Stomach (tissue), 8 donors: ENCODE measurements at regions not wholly inside any gene's neighbourhood (a gene's known extent, or its start where the extent isn't known, plus 50 kb on each side); places are given as distances from the start of the nearest gene placed in this dataset.

Experiments
- DNase-seq, 2 donors: peaks; one replicate each; pipeline versions ENCODE4 v3.0.0 to v3.0.0-alpha.2; 2013 to 2019
- H3K27ac ChIP-seq, 5 donors: fragments of 200-600 bp in 4 of 5; sonication (generic) in 4 of 5; one replicate each; pipeline ENCODE4 v1.5.1; 2013 to 2019; ENCODE audit warnings: mild to moderate bottlenecking in 1 of 5, moderate library complexity in 1 of 5
- H3K27me3 ChIP-seq, 3 donors: fragments of 200-600 bp; sonication (generic); one replicate each; pipeline ENCODE4 v1.5.1; 2017 to 2019; ENCODE audit warnings: mixed run types in 1 of 3
- H3K36me3 ChIP-seq, 4 donors: fragments of 200-600 bp; sonication (generic); 1 replicate in 3 of 4; 2 replicates in 1 of 4; pipeline ENCODE4 v1.5.1; 2016 to 2019
- H3K4me1 ChIP-seq, 4 donors: fragments of 200-600 bp; sonication (generic); one replicate each; pipeline ENCODE4 v1.5.1; 2016 to 2019
- H3K4me3 ChIP-seq, 4 donors: fragments of 200-600 bp; sonication (generic) in 3 of 4; one replicate each; pipeline ENCODE4 v1.5.1; 2016 to 2019; ENCODE audit warnings: mild to moderate bottlenecking in 1 of 4
- H3K9me3 ChIP-seq, 4 donors: fragments of 200-600 bp; sonication (generic); one replicate each; pipeline ENCODE4 v1.5.1; 2016 to 2019
- CTCF ChIP-seq, 7 experiments: fragments of 450-650 bp in 4 of 7; fragments of 200-600 bp in 3 of 7; sonication (generic) in 3 of 7; IDR thresholded peaks; one replicate each; pipeline ENCODE4 v1.5.1; 2016 to 2019; ENCODE audit warnings: antibody characterized with exemption in 7 of 7, control low read depth in 2 of 7, mild to moderate bottlenecking in 1 of 7
- EP300 ChIP-seq: sonication (generic); formaldehyde crosslinking; IDR thresholded peaks from one replicate; pipeline ENCODE4 v1.6.1; 2017; ENCODE audit warnings: antibody characterized with exemption
- POLR2A ChIP-seq, 4 donors: fragments of 450-650 bp; IDR thresholded peaks; one replicate each; pipeline ENCODE4 v1.6.1; 2016; ENCODE audit warnings: antibody characterized with exemption in 4 of 4, control low read depth in 2 of 4, mild to moderate bottlenecking in 1 of 4, moderate library complexity in 1 of 4
- POLR2AphosphoS5 ChIP-seq, 3 donors: sonication (generic); formaldehyde crosslinking; IDR thresholded peaks; one replicate each; pipeline ENCODE4 v1.6.1; 2016; ENCODE audit warnings: antibody characterized with exemption in 3 of 3
- WGBS, 5 donors: extraction: QIAGEN DNeasy Blood & Tissue Kit in 3 of 5; methylation state at CpG; one replicate each; pipeline versions ENCODE4 v1.1.5 to v1.1.7; 2013 to 2018; 5-methylcytosine and 5-hydroxymethylcytosine counted together
- intact Hi-C: fragments of 100-400 bp; cut with DNase I; formaldehyde crosslinking; loops from one replicate; pipeline ENCODE4 v1.15.1; 2023; ENCODE audit warnings: low total_unique reads
- donor health status: healthy with polysubstance abuse.
- donor health status: Bipolar disorder and iron deficiency.
- donor health status: healthy.

GRCh38 chr11:91947215-91947820 is 277.3 kb upstream of the FAT3 start:
- H3K27ac ChIP-seq = peak overlapping the region in 1 of 5 donors; percentile 37
- H3K36me3 ChIP-seq = no peaks in the 10 kb centered on the region
- no peak for TF ChIP-seq CTCF (IDR thresholded peaks at IDR 0.05)
- peak in 1 of 3 donors; percentile 6 for TF ChIP-seq POLR2AphosphoS5 (IDR thresholded peaks at IDR 0.05)
- no peak for TF ChIP-seq POLR2A (IDR thresholded peaks at IDR 0.05)
- no peak for TF ChIP-seq EP300
- DNase-seq = peak in 1 of 2 donors; percentile 55
- H3K27me3 ChIP-seq = no peaks in the 10 kb centered on the region
- H3K4me3 ChIP-seq = no peak overlapping the region
- intact Hi-C loops = no loop called here
- H3K4me1 ChIP-seq = peaks cover 3 to 24% (median 14%) of the 10 kb centered on the region in 4 donors
- no peaks in the 10 kb centered on the region for H3K9me3 ChIP-seq
- 12 to 28% (median 21%) methylated on average over 2 of the region's 2 CpGs for WGBS, 5 donors

GRCh38 chr11:91946397-91946951 is 278.1 kb upstream of the FAT3 start:
- TF ChIP-seq EP300 (no peak), CTCF (IDR thresholded peaks at IDR 0.05) (no peak), POLR2A (IDR thresholded peaks at IDR 0.05) (no peak), POLR2AphosphoS5 (IDR thresholded peaks at IDR 0.05) (no peak)

GRCh38 chr11:91935120-91935519 is 289.5 kb upstream of the FAT3 start:
- no peaks in the 10 kb centered on the region for H3K9me3 ChIP-seq
- H3K27me3 ChIP-seq = no peaks in the 10 kb centered on the region
- no peaks in the 10 kb centered on the region for H3K36me3 ChIP-seq
- no peak overlapping the region for H3K27ac ChIP-seq
- peaks cover 4 to 11% (median 8%) of the 10 kb centered on the region in 4 donors for H3K4me1 ChIP-seq
- 72 to 95% (median 90%) methylated on average over 3 of the region's 3 CpGs for WGBS, 5 donors
- intact Hi-C loops = no loop called here
- DNase-seq = no peak
- no peak overlapping the region for H3K4me3 ChIP-seq
- no peak for TF ChIP-seq CTCF (IDR thresholded peaks at IDR 0.05)

More at GRCh38 chr11:91946397-91946951, 278.1 kb upstream of the FAT3 start:
- H3K4me1 ChIP-seq = peaks cover 3 to 24% (median 14%) of the 10 kb centered on the region in 4 donors
- no peaks in the 10 kb centered on the region for H3K9me3 ChIP-seq
- WGBS, 5 donors = 6 to 20% (median 11%) methylated on average over 1 of the region's 1 CpG
- no peak overlapping the region for H3K4me3 ChIP-seq
- H3K27ac ChIP-seq = peak overlapping the region in 2 of 5 donors; percentile 9 to 37
- no peaks in the 10 kb centered on the region for H3K36me3 ChIP-seq
- H3K27me3 ChIP-seq = no peaks in the 10 kb centered on the region
- intact Hi-C loops = no loop called here
- DNase-seq = peak in 1 of 2 donors; percentile 19

- peaks cover 4 to 13% (median 8%) of the 10 kb centered on the region in 4 donors for H3K4me1 ChIP-seq
- no peak overlapping the region for H3K27ac ChIP-seq
- H3K9me3 ChIP-seq = no peaks in the 10 kb centered on the region
- H3K27me3 ChIP-seq = no peaks in the 10 kb centered on the region
- H3K36me3 ChIP-seq = no peaks in the 10 kb centered on the region
- peak in 1 of 2 donors; percentile 21 for DNase-seq
- intact Hi-C loops = no loop called here
- TF ChIP-seq POLR2A (IDR thresholded peaks at IDR 0.05) (no peak), POLR2AphosphoS5 (IDR thresholded peaks at IDR 0.05) (no peak), EP300 (no peak), CTCF (IDR thresholded peaks at IDR 0.05) (no peak)
- no peak overlapping the region for H3K4me3 ChIP-seq
- WGBS, 5 donors = 43 to 63% (median 49%) methylated on average over 11 of the region's 11 CpGs
These were observed 292.3 kb upstream of the FAT3 start for GRCh38 chr11:91932151-91932821.
